Kidney epithelial cell (primary cell): ENCODE measurements at regions not wholly inside any gene's neighbourhood (a gene's known extent, or its start where the extent isn't known, plus 50 kb on each side); places are given as distances from the start of the nearest gene placed in this dataset.

ENCODE experiments used
- DNase-seq: peaks from one replicate; pipeline ENCODE4 v3.0.0-alpha.2; 2010; ENCODE audit warnings: low read depth
- H3K27me3 ChIP-seq: 2 replicates; pipeline ENCODE4 v1.6.0; 2011; ENCODE audit warnings: low read length; ENCODE audit not compliant: control insufficient read depth, insufficient read depth
- H3K36me3 ChIP-seq: 2 replicates; pipeline ENCODE4 v1.5.1; 2011; ENCODE audit warnings: low read length; ENCODE audit not compliant: control insufficient read depth, insufficient read depth
- H3K4me3 ChIP-seq: 2 replicates; pipeline ENCODE4 v1.5.1; 2011; ENCODE audit warnings: low read depth, mild to moderate bottlenecking, control low read depth, low read length
- TF ChIP-seq, protein P1 (sequence below): IDR thresholded peaks from 2 replicates; pipeline ENCODE4 v1.5.1; 2011; ENCODE audit warnings: mild to moderate bottlenecking, moderate library complexity, low read length, control low read depth, inconsistent platforms; ENCODE audit not compliant: insufficient read depth, poor library complexity, severe bottlenecking

DNA sequence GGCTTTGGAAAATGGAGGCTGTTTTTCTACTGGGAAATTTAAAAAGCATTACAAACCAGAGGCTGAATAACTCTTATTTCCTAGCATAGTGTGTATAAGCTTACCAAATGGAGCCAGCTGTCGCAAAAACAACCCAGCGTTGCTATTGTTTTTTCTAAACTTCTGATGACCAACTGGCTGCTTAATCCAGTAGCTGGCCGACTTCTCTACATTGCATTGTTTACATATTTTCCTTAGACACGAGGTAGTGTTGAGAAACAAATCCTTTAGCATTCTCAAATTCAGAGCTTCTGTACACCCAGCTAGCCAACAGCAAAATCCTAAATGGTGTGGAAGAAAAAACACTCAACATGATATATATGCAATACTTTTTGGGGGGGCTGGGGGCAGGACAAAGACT is 161.0 kb upstream of the ADAMTS9 start:
- Histone ChIP-seq H3K4me3 (no peak overlapping the region), H3K36me3 (no peaks in the 10 kb centered on the region), H3K27me3 (no peaks in the 10 kb centered on the region)
- DNase-seq: no peak
- TF ChIP-seq, protein P1, sequence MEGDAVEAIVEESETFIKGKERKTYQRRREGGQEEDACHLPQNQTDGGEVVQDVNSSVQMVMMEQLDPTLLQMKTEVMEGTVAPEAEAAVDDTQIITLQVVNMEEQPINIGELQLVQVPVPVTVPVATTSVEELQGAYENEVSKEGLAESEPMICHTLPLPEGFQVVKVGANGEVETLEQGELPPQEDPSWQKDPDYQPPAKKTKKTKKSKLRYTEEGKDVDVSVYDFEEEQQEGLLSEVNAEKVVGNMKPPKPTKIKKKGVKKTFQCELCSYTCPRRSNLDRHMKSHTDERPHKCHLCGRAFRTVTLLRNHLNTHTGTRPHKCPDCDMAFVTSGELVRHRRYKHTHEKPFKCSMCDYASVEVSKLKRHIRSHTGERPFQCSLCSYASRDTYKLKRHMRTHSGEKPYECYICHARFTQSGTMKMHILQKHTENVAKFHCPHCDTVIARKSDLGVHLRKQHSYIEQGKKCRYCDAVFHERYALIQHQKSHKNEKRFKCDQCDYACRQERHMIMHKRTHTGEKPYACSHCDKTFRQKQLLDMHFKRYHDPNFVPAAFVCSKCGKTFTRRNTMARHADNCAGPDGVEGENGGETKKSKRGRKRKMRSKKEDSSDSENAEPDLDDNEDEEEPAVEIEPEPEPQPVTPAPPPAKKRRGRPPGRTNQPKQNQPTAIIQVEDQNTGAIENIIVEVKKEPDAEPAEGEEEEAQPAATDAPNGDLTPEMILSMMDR: no peak

DNA sequence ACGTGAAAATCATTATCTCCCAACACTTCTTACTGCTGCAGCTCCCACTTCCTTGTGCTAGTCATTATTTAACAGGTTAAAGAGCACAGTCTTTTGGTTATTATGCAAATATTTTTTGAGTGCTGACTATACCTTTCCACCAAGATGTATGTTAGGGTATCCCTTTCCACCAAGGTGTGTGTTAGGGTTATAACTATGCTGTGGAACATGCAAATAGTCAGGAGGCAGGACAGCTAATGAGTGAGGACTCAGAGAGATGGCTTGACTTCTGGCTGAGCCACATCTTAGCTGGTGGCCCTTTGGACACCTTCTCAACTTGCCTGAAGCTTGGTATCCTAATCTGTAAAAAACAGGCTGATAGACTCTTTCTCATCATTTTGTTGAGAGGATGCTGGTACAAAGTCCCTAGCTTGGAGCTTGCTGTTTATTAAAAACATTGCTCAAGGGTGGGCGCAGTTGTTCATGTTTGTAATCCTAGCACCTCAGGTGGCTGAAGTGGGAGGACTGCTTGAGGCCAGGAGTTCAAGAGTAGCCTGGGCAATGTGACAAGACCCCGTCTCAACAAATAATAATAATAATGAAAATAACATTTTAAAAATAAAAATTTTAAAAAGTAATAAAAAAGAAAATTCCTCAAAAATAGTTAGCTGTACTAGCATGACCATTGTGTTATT is 160.5 kb upstream of the ADAMTS9 start:
- no peaks in the 10 kb centered on the region for H3K36me3 ChIP-seq
- no peak overlapping the region for H3K4me3 ChIP-seq
- no peaks in the 10 kb centered on the region for H3K27me3 ChIP-seq
- TF ChIP-seq, protein P1: no peak
- DNase-seq: no peak

DNA sequence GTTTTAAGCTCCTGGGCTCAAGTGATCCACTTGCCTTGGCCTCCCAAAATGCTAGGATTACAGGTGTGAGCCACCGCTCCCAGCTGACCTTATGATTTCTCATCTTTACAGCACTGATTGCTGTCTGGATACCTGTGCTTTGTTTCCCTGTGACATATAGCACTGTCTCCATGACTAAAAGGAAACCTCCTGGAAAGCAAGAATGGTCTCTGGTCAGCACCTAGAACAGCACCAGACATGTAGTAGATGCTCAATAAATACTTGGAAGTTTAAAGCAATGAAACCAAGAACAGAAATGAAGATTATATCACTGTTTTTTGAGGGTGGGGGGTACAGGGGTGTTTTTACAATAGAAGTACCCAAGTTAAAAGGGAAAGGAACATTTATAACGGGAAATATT is 156.8 kb upstream of the ADAMTS9 start:
- DNase-seq: no peak
- no peaks in the 10 kb centered on the region for H3K27me3 ChIP-seq
- TF ChIP-seq, protein P1: no peak

DNA sequence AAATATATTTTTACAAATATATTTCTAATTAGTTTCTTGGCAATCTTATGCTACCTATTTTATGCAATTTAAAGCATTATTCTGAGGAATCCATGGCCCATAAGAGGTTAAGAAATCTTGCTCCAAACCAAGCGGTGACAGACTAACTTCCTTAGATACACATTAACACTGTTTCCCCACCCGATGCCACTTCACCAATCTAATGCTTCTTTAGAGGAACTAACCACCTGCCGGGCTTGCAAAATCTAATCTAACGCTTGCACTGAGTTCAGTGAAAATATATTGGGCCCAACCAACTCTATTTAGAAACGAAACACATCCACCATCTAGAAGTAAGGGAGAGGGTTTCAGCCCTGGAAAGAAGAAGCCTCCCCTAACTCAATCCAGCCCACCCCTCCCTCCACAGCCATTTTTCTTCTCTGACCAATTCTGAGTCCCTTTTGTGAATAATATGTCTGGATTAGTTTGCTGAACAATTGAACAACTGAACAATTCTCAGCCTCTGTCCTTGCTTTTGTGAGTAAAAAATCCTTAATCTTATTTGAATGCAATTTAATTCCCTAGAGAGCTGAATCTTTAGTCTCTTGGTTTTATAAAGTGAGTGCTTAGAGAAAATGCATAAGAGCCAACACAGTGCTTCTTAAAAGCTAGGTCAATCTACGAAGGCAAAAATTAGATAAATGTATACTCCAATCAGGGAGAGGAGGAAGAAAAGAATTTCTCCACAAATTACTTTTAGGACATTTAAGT is 150.4 kb upstream of the ADAMTS9 start:
- H3K4me3 ChIP-seq: no peak overlapping the region
- no peaks in the 10 kb centered on the region for H3K27me3 ChIP-seq
- no peaks in the 10 kb centered on the region for H3K36me3 ChIP-seq
- DNase-seq: no peak
- TF ChIP-seq, protein P1: no peak

More for the DNA sequence above, 156.8 kb upstream of the ADAMTS9 start:
- H3K36me3 ChIP-seq: no peaks in the 10 kb centered on the region
- no peak overlapping the region for H3K4me3 ChIP-seq

DNA sequence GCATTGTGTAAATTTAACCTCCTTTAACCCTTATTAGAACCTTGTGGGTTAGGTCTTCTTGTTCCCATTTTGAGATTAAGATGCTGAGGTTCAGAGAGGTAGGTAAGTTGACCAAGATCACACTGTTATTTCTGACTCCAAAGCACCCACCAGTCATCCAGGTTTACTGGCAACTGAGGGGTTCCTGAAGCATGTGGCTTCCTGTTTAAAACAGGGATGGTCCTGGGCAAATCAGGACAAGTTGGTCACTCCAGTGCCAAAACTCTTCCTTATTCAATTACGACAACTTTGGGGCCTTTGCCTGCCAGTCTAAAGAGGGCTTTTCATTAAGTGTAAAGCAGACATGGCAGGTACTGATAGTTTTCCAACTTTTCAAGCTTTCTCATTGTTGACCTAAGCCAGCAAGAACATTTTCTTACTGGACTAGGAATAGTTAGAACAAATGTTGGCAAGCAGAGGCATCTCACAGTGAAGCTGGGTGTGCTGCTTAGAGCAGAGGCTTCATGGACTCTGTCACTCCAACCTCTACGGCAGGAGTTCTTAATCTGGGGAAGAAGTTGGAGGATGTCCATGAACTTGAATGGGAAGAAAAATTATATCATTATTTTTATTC is 149.4 kb upstream of the ADAMTS9 start:
- no peak for DNase-seq
- no peaks in the 10 kb centered on the region for H3K36me3 ChIP-seq
- H3K27me3 ChIP-seq: no peaks in the 10 kb centered on the region
- H3K4me3 ChIP-seq: no peak overlapping the region
- TF ChIP-seq, protein P1: no peak
